ENCODE measurements at regions not wholly inside any gene's neighbourhood (a gene's known extent, or its start where the extent isn't known, plus 50 kb on each side); places are given as distances from the start of the nearest gene placed in this dataset.

- no peak for TF ChIP-seq EZH2 (IDR thresholded peaks at IDR 0.05; ENCODE audit: low read length)
- TF ChIP-seq CTCF (optimal IDR thresholded peaks at IDR 0.05 in 1 of 3, IDR thresholded peaks at IDR 0.05 in 1 of 3, conservative IDR thresholded peaks at IDR 0.05 in 1 of 3; ENCODE audit: extremely low read depth in 1 of 3, insufficient read depth in 2 of 3, low read length in 3 of 3), result no peak
These were observed 90.4 kb upstream of the SFSWAP start for GRCh38 chr12:131620520-131620919.

All from keratinocyte (primary cell).